ENCODE measurements at regions not wholly inside any gene's neighbourhood (a gene's known extent, or its start where the extent isn't known, plus 50 kb on each side); places are given as distances from the start of the nearest gene placed in this dataset.
"Not testable (repeated sequence)": the region's sequence is repeated elsewhere in the genome, so short reads cannot be mapped to it uniquely, and the experiment has no call there.

- Mint-ChIP-seq H3K27me3 (no peaks in the 10 kb centered on the region), H3K4me3 (no peak overlapping the region), H3K36me3 (ENCODE audit: insufficient read depth) (no peaks in the 10 kb centered on the region), H3K27ac (ENCODE audit: low read depth) (no peak overlapping the region), H3K4me1 (no peaks in the 10 kb centered on the region), H3K9me3 (no peaks in the 10 kb centered on the region)
- DNase-seq (ENCODE audit: low spot score in 2 of 2) (no peak), ATAC-seq (replicated peaks; ENCODE audit: extremely low read depth, poor library complexity, severe bottlenecking) (no peak)
Measured at GRCh38 chr5:82641331-82642003, 363.3 kb upstream of the RPS23 start.

GRCh38 chr5:82640916-82641315 is 362.8 kb upstream of the RPS23 start:
- ATAC-seq (replicated peaks; ENCODE audit: extremely low read depth, poor library complexity, severe bottlenecking) = no peak
- no peaks in the 10 kb centered on the region for H3K27me3 Mint-ChIP-seq
- H3K36me3 Mint-ChIP-seq (ENCODE audit: insufficient read depth) = no peaks in the 10 kb centered on the region
- no peak overlapping the region for H3K27ac Mint-ChIP-seq (ENCODE audit: low read depth)
- no peak for DNase-seq (ENCODE audit: low spot score in 2 of 2)
- no peaks in the 10 kb centered on the region for H3K9me3 Mint-ChIP-seq
- H3K4me1 Mint-ChIP-seq = no peaks in the 10 kb centered on the region
- no peak overlapping the region for H3K4me3 Mint-ChIP-seq

DNA sequence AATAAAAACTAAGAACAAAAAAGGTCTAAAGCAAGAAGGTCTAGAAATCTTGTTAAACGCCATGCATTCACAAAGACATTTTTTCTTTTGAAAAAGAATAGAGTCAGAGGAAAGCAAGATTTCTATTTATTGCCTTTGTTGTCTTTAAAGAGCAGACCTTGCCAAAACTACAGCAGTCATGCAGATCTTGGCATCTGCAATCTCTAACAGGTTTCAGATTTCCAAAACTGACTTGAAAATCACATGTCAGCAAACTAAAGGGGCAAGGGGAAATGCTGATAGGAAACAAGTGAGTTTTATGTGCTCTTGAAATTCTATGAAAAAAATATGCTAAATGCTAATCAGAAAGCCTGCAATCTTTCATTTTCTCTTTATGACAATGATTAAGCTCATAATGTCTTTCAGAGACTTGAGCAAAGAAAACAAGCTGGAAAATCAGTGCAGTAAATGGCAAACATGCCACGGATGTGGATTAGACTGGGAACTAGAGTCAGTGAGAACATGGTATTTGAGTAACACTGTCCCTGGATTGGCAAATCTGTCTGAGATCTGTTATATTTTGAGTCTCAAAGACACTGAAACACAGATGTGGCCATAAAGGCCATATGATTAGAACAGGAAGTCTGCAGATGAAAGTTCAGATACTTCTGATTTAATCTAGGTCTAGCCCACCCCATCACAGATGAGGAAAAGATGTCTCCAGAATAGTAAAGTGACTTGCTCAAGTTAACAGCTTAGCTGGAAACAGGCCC is 361.4 kb upstream of the RPS23 start:
- H3K4me1 Mint-ChIP-seq = no peaks in the 10 kb centered on the region
- no peak overlapping the region for H3K4me3 Mint-ChIP-seq
- H3K9me3 Mint-ChIP-seq = peaks cover under 1% of the 10 kb centered on the region
- no peaks in the 10 kb centered on the region for H3K27me3 Mint-ChIP-seq
- no peak for ATAC-seq (replicated peaks; ENCODE audit: extremely low read depth, poor library complexity, severe bottlenecking)
- no peak for DNase-seq (ENCODE audit: low spot score in 2 of 2)
- H3K36me3 Mint-ChIP-seq (ENCODE audit: insufficient read depth) = no peaks in the 10 kb centered on the region
- no peak overlapping the region for H3K27ac Mint-ChIP-seq (ENCODE audit: low read depth)

GRCh38 chr5:82636591-82636990 is 358.4 kb upstream of the RPS23 start:
- no peak for ATAC-seq (replicated peaks; ENCODE audit: extremely low read depth, poor library complexity, severe bottlenecking)
- DNase-seq (ENCODE audit: low spot score in 2 of 2) = no peak
- Mint-ChIP-seq H3K9me3 (peaks cover 4% of the 10 kb centered on the region), H3K36me3 (ENCODE audit: insufficient read depth) (no peaks in the 10 kb centered on the region), H3K4me3 (no peak overlapping the region), H3K27ac (ENCODE audit: low read depth) (no peak overlapping the region), H3K27me3 (peaks cover 10% of the 10 kb centered on the region), H3K4me1 (no peaks in the 10 kb centered on the region)

DNA sequence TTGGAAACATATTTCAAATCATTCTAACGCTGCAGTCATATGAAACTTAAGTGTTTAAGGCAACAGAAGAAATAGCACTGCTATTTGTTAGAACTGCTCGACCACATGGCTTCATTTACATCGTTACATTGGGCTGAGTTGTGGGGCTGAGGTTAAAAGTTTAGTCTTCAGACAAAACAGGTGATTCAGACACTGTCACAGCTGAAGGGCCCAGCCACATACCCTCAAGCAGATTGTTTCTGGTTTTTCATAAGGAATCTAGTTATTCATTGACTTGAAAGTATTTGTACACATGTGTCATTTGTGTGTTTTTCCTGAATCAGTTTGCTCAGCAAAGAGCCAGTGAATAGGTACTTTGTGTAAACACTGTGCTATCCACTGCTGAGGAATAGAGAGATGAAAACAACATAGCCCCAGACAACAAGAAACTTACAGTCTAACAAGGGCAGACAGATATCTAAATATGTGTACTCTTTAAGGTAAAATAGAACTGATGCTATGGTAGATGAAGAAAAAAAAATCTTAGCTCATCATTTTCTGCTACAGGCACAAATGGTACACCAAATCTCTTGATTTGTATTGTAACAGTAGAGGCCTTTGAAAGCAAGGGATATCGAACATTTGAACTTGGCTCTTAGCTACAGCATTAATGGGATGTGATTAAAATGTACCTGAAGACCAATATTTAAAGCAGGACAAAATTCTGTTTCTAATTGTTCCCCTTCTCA is 357.6 kb upstream of the RPS23 start:
- peaks cover 10% of the 10 kb centered on the region for H3K27me3 Mint-ChIP-seq
- DNase-seq (ENCODE audit: low spot score in 2 of 2) = no peak
- H3K4me1 Mint-ChIP-seq = no peaks in the 10 kb centered on the region
- H3K4me3 Mint-ChIP-seq = no peak overlapping the region
- H3K9me3 Mint-ChIP-seq = peaks cover 4% of the 10 kb centered on the region
- H3K36me3 Mint-ChIP-seq (ENCODE audit: insufficient read depth) = no peaks in the 10 kb centered on the region
- H3K27ac Mint-ChIP-seq (ENCODE audit: low read depth) = no peak overlapping the region
- no peak for ATAC-seq (replicated peaks; ENCODE audit: extremely low read depth, poor library complexity, severe bottlenecking)

- no peaks in the 10 kb centered on the region for H3K4me1 Mint-ChIP-seq
- DNase-seq (ENCODE audit: low spot score in 2 of 2) = no peak
- H3K9me3 Mint-ChIP-seq = no peaks in the 10 kb centered on the region
- no peak overlapping the region for H3K4me3 Mint-ChIP-seq
- H3K27me3 Mint-ChIP-seq = peaks cover 2% of the 10 kb centered on the region
- no peak for ATAC-seq (replicated peaks; ENCODE audit: extremely low read depth, poor library complexity, severe bottlenecking)
- no peaks in the 10 kb centered on the region for H3K36me3 Mint-ChIP-seq (ENCODE audit: insufficient read depth)
- H3K27ac Mint-ChIP-seq (ENCODE audit: low read depth) = no peak overlapping the region
Measured at GRCh38 chr5:82628364-82628910, 350.3 kb upstream of the RPS23 start.

DNA sequence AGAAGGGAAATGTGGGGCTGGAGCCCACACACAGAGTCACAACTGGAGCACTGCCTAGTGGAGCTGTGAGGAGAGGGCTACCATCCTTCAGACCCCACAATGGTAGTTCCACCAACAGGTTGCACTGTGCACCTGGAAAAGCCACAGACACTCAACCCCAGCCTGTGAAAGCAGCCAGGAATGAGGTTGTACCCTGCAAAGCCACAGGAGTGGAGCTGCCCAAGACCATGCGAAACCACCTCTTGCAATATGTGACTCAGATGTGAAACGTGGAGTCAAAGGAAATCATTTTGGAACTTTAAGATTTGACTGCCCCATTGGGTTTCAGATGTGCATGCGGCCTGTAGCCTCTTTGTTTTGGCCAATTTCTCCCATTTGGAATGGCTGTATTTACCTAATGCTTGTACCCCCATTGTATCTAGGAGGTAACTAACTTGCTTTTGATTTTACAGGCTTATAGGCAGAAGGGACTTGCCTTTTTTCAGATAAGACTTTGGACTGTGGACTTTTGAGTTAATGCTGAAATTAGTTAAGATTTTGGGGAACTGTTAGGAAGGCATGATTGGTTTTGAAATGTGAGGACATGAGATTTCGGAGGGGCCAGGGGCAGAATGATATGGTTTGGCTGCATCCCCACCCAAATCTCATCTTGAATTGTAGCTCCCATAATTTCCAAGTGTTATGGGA is 348.9 kb upstream of the RPS23 start:
- DNase-seq (ENCODE audit: low spot score in 2 of 2); H3K9me3 Mint-ChIP-seq; H3K4me1 Mint-ChIP-seq; H3K36me3 Mint-ChIP-seq (ENCODE audit: insufficient read depth); H3K27ac Mint-ChIP-seq (ENCODE audit: low read depth); H3K27me3 Mint-ChIP-seq; ATAC-seq (replicated peaks; ENCODE audit: extremely low read depth, poor library complexity, severe bottlenecking); H3K4me3 Mint-ChIP-seq: not testable (repeated sequence)

DNA sequence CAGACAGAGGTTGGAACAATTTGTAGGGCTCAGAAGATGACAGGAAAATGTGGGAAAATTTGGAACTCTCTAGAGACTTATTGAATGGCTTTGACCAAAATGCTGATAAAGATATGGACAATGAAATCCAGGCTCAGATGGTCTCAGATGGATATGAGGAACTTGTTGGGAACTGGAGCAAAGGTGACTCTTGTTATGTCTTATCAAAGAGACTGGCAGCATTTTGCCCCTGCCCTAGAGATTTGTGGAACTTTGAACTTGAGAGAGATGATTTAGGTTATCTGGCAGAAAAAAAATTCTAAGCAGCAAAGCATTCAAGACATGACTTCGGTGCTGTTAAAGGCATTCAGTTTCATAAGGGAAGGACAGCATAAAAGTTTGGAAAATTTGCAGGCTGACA is 347.9 kb upstream of the RPS23 start:
- DNase-seq (ENCODE audit: low spot score in 2 of 2); H3K27me3 Mint-ChIP-seq; H3K36me3 Mint-ChIP-seq (ENCODE audit: insufficient read depth); H3K9me3 Mint-ChIP-seq; H3K4me3 Mint-ChIP-seq; ATAC-seq (replicated peaks; ENCODE audit: extremely low read depth, poor library complexity, severe bottlenecking); H3K4me1 Mint-ChIP-seq; H3K27ac Mint-ChIP-seq (ENCODE audit: low read depth): not testable (repeated sequence)

DNA sequence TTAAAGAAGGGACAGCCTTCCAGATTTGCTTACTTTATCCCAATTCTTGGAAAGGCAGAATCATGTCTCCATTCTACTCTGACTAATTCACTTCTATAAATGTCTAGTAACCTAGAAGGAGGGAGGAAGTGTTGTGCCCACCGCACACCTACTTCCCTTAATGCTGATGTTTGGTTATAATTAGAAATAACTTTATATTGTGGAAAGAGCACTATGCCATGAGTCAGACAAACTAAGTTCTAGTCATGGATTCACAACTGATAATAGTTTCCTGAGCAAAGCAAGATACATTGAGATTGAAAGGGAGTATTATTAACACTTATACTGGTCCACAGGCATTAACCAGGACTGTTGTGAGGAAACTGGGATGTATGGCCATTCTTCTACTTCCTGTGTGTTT is 345.9 kb upstream of the RPS23 start:
- peaks cover under 1% of the 10 kb centered on the region for H3K9me3 Mint-ChIP-seq
- no peaks in the 10 kb centered on the region for H3K36me3 Mint-ChIP-seq (ENCODE audit: insufficient read depth)
- DNase-seq (ENCODE audit: low spot score in 2 of 2) (no peak), ATAC-seq (replicated peaks; ENCODE audit: extremely low read depth, poor library complexity, severe bottlenecking) (no peak)
- no peak overlapping the region for H3K4me3 Mint-ChIP-seq
- H3K27me3 Mint-ChIP-seq = no peaks in the 10 kb centered on the region
- H3K4me1 Mint-ChIP-seq = no peaks in the 10 kb centered on the region
- no peak overlapping the region for H3K27ac Mint-ChIP-seq (ENCODE audit: low read depth)

DNA sequence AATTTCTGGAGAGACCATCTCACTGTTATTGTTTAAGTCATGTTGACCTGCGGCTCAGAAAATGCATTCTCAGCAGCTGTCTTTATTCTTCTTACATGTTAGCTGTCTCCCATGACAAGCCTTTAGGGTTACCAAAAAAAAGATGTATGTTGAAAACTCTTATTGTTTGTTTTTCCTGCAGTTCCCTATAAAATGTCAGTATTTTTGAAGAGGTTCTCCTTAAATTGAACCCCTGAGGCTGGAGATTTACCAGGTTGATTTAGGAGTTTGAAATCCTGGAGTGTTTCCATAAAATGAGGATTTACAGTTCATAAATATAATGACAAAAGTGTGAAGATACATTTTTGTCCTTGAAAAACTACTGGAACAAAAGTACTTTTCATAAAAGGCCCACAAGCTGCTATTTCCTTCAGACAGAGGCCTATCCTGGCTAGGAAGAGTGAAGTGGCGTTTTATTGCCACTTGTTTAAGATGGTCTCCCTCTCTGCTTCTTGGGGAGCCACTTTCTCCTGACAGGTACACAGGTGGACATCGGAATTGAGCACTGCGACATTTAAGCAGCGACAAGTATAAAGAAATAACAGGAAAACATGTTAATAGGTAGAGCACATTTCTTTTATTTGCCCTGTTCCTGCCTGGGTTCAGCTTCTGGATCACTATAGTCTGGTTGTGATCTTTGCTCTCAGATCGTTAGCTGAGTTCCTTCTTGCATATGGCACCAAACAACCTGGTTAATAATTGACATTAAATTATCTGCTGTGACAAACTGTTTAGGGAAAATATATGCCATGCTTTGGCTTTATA is 344.8 kb upstream of the RPS23 start:
- H3K36me3 Mint-ChIP-seq (ENCODE audit: insufficient read depth) = no peaks in the 10 kb centered on the region
- no peaks in the 10 kb centered on the region for H3K27me3 Mint-ChIP-seq
- H3K4me1 Mint-ChIP-seq = no peaks in the 10 kb centered on the region
- H3K9me3 Mint-ChIP-seq = peaks cover 7% of the 10 kb centered on the region
- H3K4me3 Mint-ChIP-seq = no peak overlapping the region
- DNase-seq (ENCODE audit: low spot score in 2 of 2) (no peak), ATAC-seq (replicated peaks; ENCODE audit: extremely low read depth, poor library complexity, severe bottlenecking) (no peak)
- H3K27ac Mint-ChIP-seq (ENCODE audit: low read depth) = no peak overlapping the region

- Mint-ChIP-seq H3K4me3 (no peak overlapping the region), H3K27ac (ENCODE audit: low read depth) (no peak overlapping the region), H3K36me3 (ENCODE audit: insufficient read depth) (no peaks in the 10 kb centered on the region), H3K4me1 (no peaks in the 10 kb centered on the region), H3K9me3 (peaks cover 7% of the 10 kb centered on the region), H3K27me3 (no peaks in the 10 kb centered on the region)
- no peak for DNase-seq (ENCODE audit: low spot score in 2 of 2)
- no peak for ATAC-seq (replicated peaks; ENCODE audit: extremely low read depth, poor library complexity, severe bottlenecking)
Measured at GRCh38 chr5:82622205-82622604, 344.1 kb upstream of the RPS23 start.

Measured in central memory CD8-positive, alpha-beta T cell (primary cell).